ENCODE measurements at regions not wholly inside any gene's neighbourhood (a gene's known extent, or its start where the extent isn't known, plus 50 kb on each side); places are given as distances from the start of the nearest gene placed in this dataset.
"Not testable (repeated sequence)": the region's sequence is repeated elsewhere in the genome, so short reads cannot be mapped to it uniquely, and the experiment has no call there.

DNA sequence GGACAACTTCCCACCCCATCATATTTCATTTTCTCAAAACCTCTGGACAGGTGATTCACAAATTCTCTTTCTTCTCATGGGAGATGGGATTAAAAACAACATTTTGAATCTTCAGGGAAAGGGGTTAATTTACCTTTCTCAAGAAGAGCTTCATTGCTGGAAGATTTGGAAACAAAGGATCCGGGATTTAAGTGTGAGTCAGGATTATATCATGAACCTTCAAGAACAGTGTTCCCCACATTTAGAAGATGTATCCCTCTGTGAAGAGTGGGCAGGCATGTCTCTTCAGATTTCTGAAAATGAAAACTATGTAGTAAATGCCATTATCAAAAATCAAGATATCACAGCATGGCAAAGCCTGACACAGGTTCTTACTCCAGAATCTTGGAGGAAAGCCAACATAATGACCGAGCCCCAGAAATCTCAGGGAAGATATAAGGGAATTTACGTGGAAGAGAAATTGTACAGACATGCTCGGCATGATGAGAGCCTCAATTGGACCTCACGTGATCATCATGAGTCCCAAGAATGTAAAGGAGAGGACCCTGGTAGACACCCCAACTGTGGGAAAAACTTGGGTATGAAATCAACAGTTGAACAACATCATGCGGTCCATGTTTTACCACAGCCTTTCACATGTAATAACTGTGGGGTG lies 99.5 kb upstream of the GPR39 start:
- TF ChIP-seq, protein P1, sequence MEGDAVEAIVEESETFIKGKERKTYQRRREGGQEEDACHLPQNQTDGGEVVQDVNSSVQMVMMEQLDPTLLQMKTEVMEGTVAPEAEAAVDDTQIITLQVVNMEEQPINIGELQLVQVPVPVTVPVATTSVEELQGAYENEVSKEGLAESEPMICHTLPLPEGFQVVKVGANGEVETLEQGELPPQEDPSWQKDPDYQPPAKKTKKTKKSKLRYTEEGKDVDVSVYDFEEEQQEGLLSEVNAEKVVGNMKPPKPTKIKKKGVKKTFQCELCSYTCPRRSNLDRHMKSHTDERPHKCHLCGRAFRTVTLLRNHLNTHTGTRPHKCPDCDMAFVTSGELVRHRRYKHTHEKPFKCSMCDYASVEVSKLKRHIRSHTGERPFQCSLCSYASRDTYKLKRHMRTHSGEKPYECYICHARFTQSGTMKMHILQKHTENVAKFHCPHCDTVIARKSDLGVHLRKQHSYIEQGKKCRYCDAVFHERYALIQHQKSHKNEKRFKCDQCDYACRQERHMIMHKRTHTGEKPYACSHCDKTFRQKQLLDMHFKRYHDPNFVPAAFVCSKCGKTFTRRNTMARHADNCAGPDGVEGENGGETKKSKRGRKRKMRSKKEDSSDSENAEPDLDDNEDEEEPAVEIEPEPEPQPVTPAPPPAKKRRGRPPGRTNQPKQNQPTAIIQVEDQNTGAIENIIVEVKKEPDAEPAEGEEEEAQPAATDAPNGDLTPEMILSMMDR (IDR thresholded peaks at IDR 0.05), result not testable (repeated sequence)
- TF ChIP-seq EZH2, EZH2phosphoT487 (IDR thresholded peaks at IDR 0.05): not testable (repeated sequence)
